HG03135 (cell line): ENCODE measurements at regions not wholly inside any gene's neighbourhood (a gene's known extent, or its start where the extent isn't known, plus 50 kb on each side); places are given as distances from the start of the nearest gene placed in this dataset.
"Not testable (repeated sequence)": the region's sequence is repeated elsewhere in the genome, so short reads cannot be mapped to it uniquely, and the experiment has no call there.

Source experiments
- ATAC-seq: cut with Tn5 transposase; IDR thresholded peaks from one replicate; pipeline ENCODE4 v1.9.1; 2021; ENCODE audit warnings: mild to moderate bottlenecking, moderate library complexity; ENCODE audit not compliant: unreplicated experiment

- ATAC-seq = no peak
Measured at GRCh38 chr2:171266102-171266501, 105.4 kb upstream of the TLK1 start.

- ATAC-seq = not testable (repeated sequence)
Measured at GRCh38 chr2:171261529-171261928, 100.8 kb upstream of the TLK1 start.

- no peak for ATAC-seq
Measured at GRCh38 chr2:171260471-171261424, 100.1 kb upstream of the TLK1 start.

GRCh38 chr2:171254666-171255065 is 94.0 kb upstream of the TLK1 start:
- ATAC-seq = no peak

- ATAC-seq = no peak
Measured at GRCh38 chr2:171253900-171254650, 93.4 kb upstream of the TLK1 start.

- ATAC-seq = no peak
Measured at GRCh38 chr2:171253279-171253678, 92.6 kb upstream of the TLK1 start.

- no peak for ATAC-seq
Measured at GRCh38 chr2:171249689-171250088, 89.0 kb upstream of the TLK1 start.

- ATAC-seq = no peak
Measured at GRCh38 chr2:171247741-171248662, 87.3 kb upstream of the TLK1 start.

GRCh38 chr2:171244970-171245782 is 84.5 kb upstream of the TLK1 start:
- no peak for ATAC-seq

GRCh38 chr2:171244466-171244969 is 83.8 kb upstream of the TLK1 start:
- ATAC-seq = no peak

GRCh38 chr2:171241771-171242170 is 81.1 kb upstream of the TLK1 start:
- ATAC-seq = no peak

GRCh38 chr2:171238946-171239345 is 78.3 kb upstream of the TLK1 start:
- no peak for ATAC-seq

GRCh38 chr2:171237751-171238505 is 77.2 kb upstream of the TLK1 start:
- ATAC-seq = no peak

- no peak for ATAC-seq
Measured at GRCh38 chr2:171235262-171235881, 74.7 kb upstream of the TLK1 start.

- no peak for ATAC-seq
Measured at GRCh38 chr2:171230176-171230575, 69.5 kb upstream of the TLK1 start.

GRCh38 chr2:171228826-171229225 is 68.1 kb upstream of the TLK1 start:
- no peak for ATAC-seq

- ATAC-seq = no peak
Measured at GRCh38 chr2:171227066-171227782, 66.5 kb upstream of the TLK1 start.

GRCh38 chr2:171226461-171226860 is 65.8 kb upstream of the TLK1 start:
- no peak for ATAC-seq
